ENCODE measurements at regions not wholly inside any gene's neighbourhood (a gene's known extent, or its start where the extent isn't known, plus 50 kb on each side); places are given as distances from the start of the nearest gene placed in this dataset.

DNA sequence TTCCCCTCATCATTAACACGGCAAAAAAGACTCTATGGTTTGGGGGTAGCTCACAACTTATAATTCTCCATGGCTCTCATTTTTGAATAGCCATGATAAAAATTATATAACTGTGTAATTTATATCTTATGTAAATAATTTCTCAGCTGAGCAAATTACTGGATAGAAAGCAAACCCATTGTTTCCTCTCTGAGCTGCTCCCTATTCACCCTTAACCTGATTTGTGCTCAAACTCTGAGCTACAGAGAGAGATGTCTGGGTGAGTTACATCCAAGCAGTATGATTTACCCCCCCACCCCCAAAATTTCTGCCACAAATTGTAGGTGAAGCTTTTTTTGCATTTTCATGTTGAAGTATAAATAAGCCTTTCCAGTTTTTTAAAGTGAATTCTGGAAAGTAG, 123.7 kb downstream of the TFCP2L1 start:
- TF ChIP-seq, protein P1, sequence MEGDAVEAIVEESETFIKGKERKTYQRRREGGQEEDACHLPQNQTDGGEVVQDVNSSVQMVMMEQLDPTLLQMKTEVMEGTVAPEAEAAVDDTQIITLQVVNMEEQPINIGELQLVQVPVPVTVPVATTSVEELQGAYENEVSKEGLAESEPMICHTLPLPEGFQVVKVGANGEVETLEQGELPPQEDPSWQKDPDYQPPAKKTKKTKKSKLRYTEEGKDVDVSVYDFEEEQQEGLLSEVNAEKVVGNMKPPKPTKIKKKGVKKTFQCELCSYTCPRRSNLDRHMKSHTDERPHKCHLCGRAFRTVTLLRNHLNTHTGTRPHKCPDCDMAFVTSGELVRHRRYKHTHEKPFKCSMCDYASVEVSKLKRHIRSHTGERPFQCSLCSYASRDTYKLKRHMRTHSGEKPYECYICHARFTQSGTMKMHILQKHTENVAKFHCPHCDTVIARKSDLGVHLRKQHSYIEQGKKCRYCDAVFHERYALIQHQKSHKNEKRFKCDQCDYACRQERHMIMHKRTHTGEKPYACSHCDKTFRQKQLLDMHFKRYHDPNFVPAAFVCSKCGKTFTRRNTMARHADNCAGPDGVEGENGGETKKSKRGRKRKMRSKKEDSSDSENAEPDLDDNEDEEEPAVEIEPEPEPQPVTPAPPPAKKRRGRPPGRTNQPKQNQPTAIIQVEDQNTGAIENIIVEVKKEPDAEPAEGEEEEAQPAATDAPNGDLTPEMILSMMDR (IDR thresholded peaks at IDR 0.05), result no peak
- TF ChIP-seq EP300 (IDR thresholded peaks at IDR 0.05) (no peak), POLR2A (IDR thresholded peaks at IDR 0.05) (no peak)

All from ovary (tissue), 3 donors.